ENCODE measurements at regions not wholly inside any gene's neighbourhood (a gene's known extent, or its start where the extent isn't known, plus 50 kb on each side); places are given as distances from the start of the nearest gene placed in this dataset.
"Not testable (repeated sequence)": the region's sequence is repeated elsewhere in the genome, so short reads cannot be mapped to it uniquely, and the experiment has no call there.

- TF ChIP-seq EZH2 (IDR thresholded peaks at IDR 0.05; ENCODE audit: insufficient read depth, poor library complexity, severe bottlenecking); EZH2phosphoT487 (IDR thresholded peaks at IDR 0.05; ENCODE audit: insufficient read depth, low read depth): not testable (repeated sequence)
These were observed 250.1 kb upstream of the WDFY3 start for GRCh38 chr4:85216571-85216970.
